Mesenchymal stem cell (in vitro differentiated cells and primary cell): ENCODE measurements at regions not wholly inside any gene's neighbourhood (a gene's known extent, or its start where the extent isn't known, plus 50 kb on each side); places are given as distances from the start of the nearest gene placed in this dataset.

Experiments used
- DNase-seq: peaks from one replicate; pipeline ENCODE4 v3.0.0-alpha.2; 2013
- H2AFZ ChIP-seq: one replicate; pipeline ENCODE4 v1.6.1; 2013; ENCODE audit warnings: low read depth, mild to moderate bottlenecking, control low read depth, inconsistent platforms, low read length, moderate library complexity
- H2AK5ac ChIP-seq: 2 replicates; pipeline ENCODE4 v1.6.1; 2013; ENCODE audit warnings: low read length, moderate library complexity, mild to moderate bottlenecking, inconsistent platforms; ENCODE audit not compliant: severe bottlenecking
- H2BK120ac ChIP-seq: one replicate; pipeline ENCODE4 v1.6.1; 2013; ENCODE audit warnings: low read depth, mild to moderate bottlenecking, inconsistent platforms, low read length, moderate library complexity
- H2BK12ac ChIP-seq, 2 experiments: one replicate each; pipeline ENCODE4 v1.6.1; 2013; ENCODE audit warnings: inconsistent platforms in 2 of 2, low read length in 2 of 2, mild to moderate bottlenecking in 2 of 2, moderate library complexity in 2 of 2, control low read depth in 1 of 2
- H2BK15ac ChIP-seq: one replicate; pipeline ENCODE4 v1.6.1; 2013; ENCODE audit warnings: mild to moderate bottlenecking, low read depth, inconsistent platforms; ENCODE audit not compliant: poor library complexity, severe bottlenecking
- H2BK5ac ChIP-seq: 2 replicates; pipeline ENCODE4 v1.6.1; 2013; ENCODE audit warnings: low read depth, mild to moderate bottlenecking, low read length, control low read depth, inconsistent platforms; ENCODE audit not compliant: poor library complexity, severe bottlenecking
- H3K14ac ChIP-seq, 2 experiments: one replicate each; pipeline ENCODE4 v1.6.1; 2013; ENCODE audit warnings: inconsistent platforms in 2 of 2, low read length in 2 of 2, control low read depth in 1 of 2, mild to moderate bottlenecking in 1 of 2, moderate library complexity in 1 of 2
- H3K18ac ChIP-seq, 2 experiments: one replicate each; pipeline ENCODE4 v1.6.1; 2013; ENCODE audit warnings: inconsistent platforms in 2 of 2, low read length in 2 of 2, control low read depth in 1 of 2, low read depth in 1 of 2, mild to moderate bottlenecking in 1 of 2
- H3K23ac ChIP-seq, 2 experiments: one replicate each; pipeline ENCODE4 v1.6.1; 2013; ENCODE audit warnings: inconsistent platforms in 2 of 2, low read length in 2 of 2, mild to moderate bottlenecking in 2 of 2, moderate library complexity in 2 of 2, control low read depth in 1 of 2
- H3K27ac ChIP-seq: 2 replicates; pipeline ENCODE4 v1.5.1; 2013; ENCODE audit warnings: mild to moderate bottlenecking, moderate library complexity, low read length, control low read depth, inconsistent platforms; ENCODE audit not compliant: poor library complexity, severe bottlenecking
- H3K27me3 ChIP-seq, 2 experiments: 2 replicates each; pipeline versions ENCODE4 v1.6.1 to v1.7.0; 2013; ENCODE audit warnings: low read length in 2 of 2, mild to moderate bottlenecking in 2 of 2, moderate library complexity in 2 of 2, control low read depth in 1 of 2, inconsistent platforms in 1 of 2; ENCODE audit not compliant: control insufficient read depth in 1 of 2, insufficient read depth in 1 of 2
- H3K36me3 ChIP-seq, 2 experiments: 2 replicates each; pipeline versions ENCODE4 v1.6.1 to v1.7.0; 2013; ENCODE audit warnings: low read length in 2 of 2, control low read depth in 1 of 2, inconsistent platforms in 1 of 2, low read depth in 1 of 2, mild to moderate bottlenecking in 1 of 2; ENCODE audit not compliant: insufficient read depth in 2 of 2, control insufficient read depth in 1 of 2
- H3K4ac ChIP-seq, 2 experiments: one replicate each; pipeline ENCODE4 v1.6.1; 2013; ENCODE audit warnings: inconsistent platforms in 2 of 2, low read length in 2 of 2, mild to moderate bottlenecking in 2 of 2, moderate library complexity in 2 of 2, control low read depth in 1 of 2, low read depth in 1 of 2
- H3K4me1 ChIP-seq: 2 replicates; pipeline ENCODE4 v1.6.1; 2013; ENCODE audit warnings: low read depth, low read length, control low read depth; ENCODE audit not compliant: control insufficient read depth, insufficient read depth
- H3K4me2 ChIP-seq: 2 replicates; pipeline ENCODE4 v1.6.1; 2013; ENCODE audit warnings: low read length, mild to moderate bottlenecking, inconsistent platforms; ENCODE audit not compliant: poor library complexity, severe bottlenecking
- H3K4me3 ChIP-seq, 2 experiments: 2 replicates each; pipeline versions ENCODE4 v1.5.1 to v1.7.0; 2013; ENCODE audit warnings: low read length in 2 of 2, mild to moderate bottlenecking in 2 of 2, control low read depth in 1 of 2, low read depth in 1 of 2; ENCODE audit not compliant: insufficient read depth in 1 of 2
- H3K79me1 ChIP-seq: replicated peaks from 2 replicates; pipeline ENCODE4 v1.6.1; 2013; ENCODE audit warnings: mild to moderate bottlenecking, control low read depth, low read length, inconsistent platforms; ENCODE audit not compliant: poor library complexity, severe bottlenecking
- H3K9ac ChIP-seq: 2 replicates; pipeline ENCODE4 v1.7.0; 2013; ENCODE audit warnings: mild to moderate bottlenecking, low read length, moderate library complexity
- H3K9me3 ChIP-seq: 2 replicates; pipeline ENCODE4 v1.7.0; 2013; ENCODE audit warnings: mild to moderate bottlenecking, low read length; ENCODE audit not compliant: control insufficient read depth
- H4K8ac ChIP-seq: one replicate; pipeline ENCODE4 v1.6.1; 2013; ENCODE audit warnings: inconsistent platforms, mild to moderate bottlenecking, low read length, moderate library complexity
- H4K91ac ChIP-seq: one replicate; pipeline ENCODE4 v1.6.1; 2013; ENCODE audit warnings: mild to moderate bottlenecking, low read length, inconsistent platforms
- WGBS: methylation state at CpG from one replicate; pipeline ENCODE4 v1.1.7; 2013; ENCODE audit warnings: mixed read lengths; 5-methylcytosine and 5-hydroxymethylcytosine counted together

DNA sequence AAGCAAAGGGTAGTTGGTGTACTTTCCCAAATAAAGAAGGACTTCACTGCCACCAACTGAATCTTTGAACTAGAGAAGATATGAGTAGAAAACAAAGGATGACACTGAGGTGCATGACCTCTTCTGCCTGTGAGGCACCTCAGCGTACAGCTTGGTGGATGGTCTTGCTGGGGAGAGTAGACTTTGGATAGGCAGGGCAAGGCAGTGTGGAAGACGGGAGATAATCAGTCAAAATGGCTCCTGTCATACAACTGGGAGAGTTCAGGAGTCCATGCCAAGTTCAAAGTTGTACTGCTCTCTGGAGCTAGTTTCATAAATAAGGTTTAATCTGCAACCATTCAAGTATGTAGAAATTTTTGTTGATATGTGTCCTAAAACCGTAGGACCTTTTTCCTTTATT is 143.4 kb downstream of the BARHL2 start:
- Histone ChIP-seq H3K79me1 (no peaks in the 10 kb centered on the region), H3K4ac (no peak overlapping the region), H4K91ac (no peak overlapping the region), H3K27ac (no peak overlapping the region), H3K4me3 (no peak overlapping the region), H2BK15ac (no peak overlapping the region), H3K14ac (no peak overlapping the region), H4K8ac (no peak overlapping the region), H3K27me3 (peaks cover 0 to 10% of the 10 kb centered on the region in 2 experiments), H3K18ac (no peak overlapping the region), H3K36me3 (no peaks in the 10 kb centered on the region), H3K9me3 (no peaks in the 10 kb centered on the region), H2BK12ac (no peak overlapping the region), H2BK5ac (no peak overlapping the region), H3K9ac (no peak overlapping the region), H2BK120ac (no peak overlapping the region), H3K23ac (no peak overlapping the region), H2AFZ (no peak overlapping the region), H2AK5ac (no peak overlapping the region), H3K4me2 (no peak overlapping the region), H3K4me1 (no peaks in the 10 kb centered on the region)
- DNase-seq: no peak
- 67% methylated on average over 2 of the region's 3 CpGs for WGBS

GRCh38 chr1:90572446-90572845 is 144.7 kb downstream of the BARHL2 start:
- Histone ChIP-seq H3K27me3 (peaks cover 0 to 4% of the 10 kb centered on the region in 2 experiments), H2BK12ac (no peak overlapping the region), H2BK15ac (no peak overlapping the region), H2AFZ (no peak overlapping the region), H3K27ac (no peak overlapping the region), H2BK120ac (no peak overlapping the region), H3K4me2 (no peak overlapping the region), H3K14ac (no peak overlapping the region), H3K4ac (no peak overlapping the region), H3K79me1 (no peaks in the 10 kb centered on the region), H3K4me1 (no peaks in the 10 kb centered on the region), H3K9me3 (no peaks in the 10 kb centered on the region), H3K23ac (no peak overlapping the region), H2AK5ac (no peak overlapping the region), H2BK5ac (no peak overlapping the region), H3K4me3 (no peak overlapping the region), H4K8ac (no peak overlapping the region), H3K36me3 (no peaks in the 10 kb centered on the region), H4K91ac (no peak overlapping the region), H3K9ac (no peak overlapping the region), H3K18ac (no peak overlapping the region)
- 66% methylated on average over 3 of the region's 3 CpGs for WGBS
- DNase-seq: no peak

GRCh38 chr1:90568436-90568835 is 148.7 kb downstream of the BARHL2 start:
- WGBS: 66% methylated on average over 2 of the region's 2 CpGs
- H2BK15ac ChIP-seq: no peak overlapping the region

DNA sequence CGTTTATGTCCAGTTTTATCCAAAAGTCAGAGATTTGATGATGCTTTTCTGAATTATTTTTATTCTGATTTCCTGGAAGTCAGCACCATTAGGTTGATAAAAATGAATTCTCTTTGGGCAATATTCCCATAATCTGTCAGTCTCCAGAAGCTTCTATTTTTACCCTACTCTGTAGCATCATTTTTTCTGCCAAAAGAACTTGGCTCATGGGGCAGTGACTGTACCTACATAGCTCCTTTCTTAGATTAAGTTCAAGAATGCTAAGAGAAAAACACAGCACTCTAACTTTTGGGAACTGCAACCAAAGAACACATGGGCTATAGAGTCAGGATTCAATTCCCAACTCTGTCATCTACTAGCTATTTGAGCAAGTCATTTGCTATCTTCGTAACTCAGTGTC is 152.9 kb downstream of the BARHL2 start:
- no peak overlapping the region for H3K18ac ChIP-seq
- H3K4me2 ChIP-seq: no peak overlapping the region
- H3K27me3 ChIP-seq: peaks cover 0 to 3% of the 10 kb centered on the region in 2 experiments
- no peaks in the 10 kb centered on the region for H3K9me3 ChIP-seq
- no peak overlapping the region for H2BK15ac ChIP-seq
- no peak overlapping the region for H2BK120ac ChIP-seq
- H2AFZ ChIP-seq: no peak overlapping the region
- H4K91ac ChIP-seq: no peak overlapping the region
- H3K9ac ChIP-seq: no peak overlapping the region
- H3K14ac ChIP-seq: no peak overlapping the region
- H4K8ac ChIP-seq: no peak overlapping the region
- no peak overlapping the region for H3K27ac ChIP-seq
- no peaks in the 10 kb centered on the region for H3K79me1 ChIP-seq
- no peak overlapping the region for H3K4me3 ChIP-seq
- H3K4me1 ChIP-seq: no peaks in the 10 kb centered on the region
- no CpG with 5 or more reads among the region's 2 CpGs for WGBS
- no peak overlapping the region for H2BK5ac ChIP-seq
- no peak overlapping the region for H3K23ac ChIP-seq
- H3K36me3 ChIP-seq: no peaks in the 10 kb centered on the region
- H2AK5ac ChIP-seq: no peak overlapping the region
- no peak overlapping the region for H3K4ac ChIP-seq
- no peak overlapping the region for H2BK12ac ChIP-seq
- DNase-seq: no peak

More at GRCh38 chr1:90568436-90568835, 148.7 kb downstream of the BARHL2 start:
- no peak overlapping the region for H3K27ac ChIP-seq
- no peak overlapping the region for H3K4me2 ChIP-seq
- H3K4ac ChIP-seq: no peak overlapping the region
- H3K14ac ChIP-seq: no peak overlapping the region
- no peak overlapping the region for H4K8ac ChIP-seq
- no peak overlapping the region for H2AFZ ChIP-seq
- H3K36me3 ChIP-seq: no peaks in the 10 kb centered on the region
- no peaks in the 10 kb centered on the region for H3K27me3 ChIP-seq
- H2AK5ac ChIP-seq: no peak overlapping the region
- no peaks in the 10 kb centered on the region for H3K9me3 ChIP-seq
- H2BK5ac ChIP-seq: no peak overlapping the region
- no peak overlapping the region for H3K9ac ChIP-seq
- no peak for DNase-seq
- H3K4me3 ChIP-seq: no peak overlapping the region
- no peak overlapping the region for H3K23ac ChIP-seq
- no peak overlapping the region for H4K91ac ChIP-seq
- H2BK12ac ChIP-seq: no peak overlapping the region
- H3K18ac ChIP-seq: no peak overlapping the region
- H3K79me1 ChIP-seq: no peaks in the 10 kb centered on the region
- no peaks in the 10 kb centered on the region for H3K4me1 ChIP-seq
- H2BK120ac ChIP-seq: no peak overlapping the region
